GM23338 (cell line): ENCODE measurements at regions not wholly inside any gene's neighbourhood (a gene's known extent, or its start where the extent isn't known, plus 50 kb on each side); places are given as distances from the start of the nearest gene placed in this dataset.

ENCODE experiments used
- CREB1 ChIP-seq: fragments of 250-450 bp; sonication (Bioruptor Pico); IDR thresholded peaks from 2 replicates; pipeline ENCODE4 v1.5.0; 2020; ENCODE audit warnings: low read depth, mild to moderate bottlenecking, moderate library complexity
- EZH2 ChIP-seq: fragments of 200-600 bp; sonication (generic); IDR thresholded peaks from one replicate; pipeline ENCODE4 v1.8.0; 2017; ENCODE audit warnings: antibody characterized with exemption, mild to moderate bottlenecking, low read depth; ENCODE audit not compliant: unreplicated experiment
- EZH2phosphoT487 ChIP-seq: fragments of 200-600 bp; sonication (generic); IDR thresholded peaks from one replicate; pipeline ENCODE4 v1.8.1; 2018; ENCODE audit warnings: antibody characterized with exemption; ENCODE audit not compliant: unreplicated experiment
- TF ChIP-seq, protein P1 (sequence below), 2 experiments: fragments of 200-600 bp in 1 of 2; sonication (generic) in 1 of 2; conservative IDR thresholded peaks; 2 replicates each; pipeline versions ENCODE4 v1.5.1 to v1.6.1; 2016 to 2017; ENCODE audit warnings: antibody characterized with exemption in 2 of 2, low read depth in 2 of 2, mild to moderate bottlenecking in 2 of 2, moderate library complexity in 1 of 2
- TF ChIP-seq, protein P2 (sequence below): IDR thresholded peaks from one replicate; pipeline ENCODE4 v1.6.1; 2018; ENCODE audit warnings: antibody characterized with exemption; ENCODE audit not compliant: unreplicated experiment

GRCh38 chrX:78378476-78379115 is 51.2 kb upstream of the CYSLTR1 start:
- no peak for TF ChIP-seq EZH2phosphoT487
- TF ChIP-seq, protein P1, sequence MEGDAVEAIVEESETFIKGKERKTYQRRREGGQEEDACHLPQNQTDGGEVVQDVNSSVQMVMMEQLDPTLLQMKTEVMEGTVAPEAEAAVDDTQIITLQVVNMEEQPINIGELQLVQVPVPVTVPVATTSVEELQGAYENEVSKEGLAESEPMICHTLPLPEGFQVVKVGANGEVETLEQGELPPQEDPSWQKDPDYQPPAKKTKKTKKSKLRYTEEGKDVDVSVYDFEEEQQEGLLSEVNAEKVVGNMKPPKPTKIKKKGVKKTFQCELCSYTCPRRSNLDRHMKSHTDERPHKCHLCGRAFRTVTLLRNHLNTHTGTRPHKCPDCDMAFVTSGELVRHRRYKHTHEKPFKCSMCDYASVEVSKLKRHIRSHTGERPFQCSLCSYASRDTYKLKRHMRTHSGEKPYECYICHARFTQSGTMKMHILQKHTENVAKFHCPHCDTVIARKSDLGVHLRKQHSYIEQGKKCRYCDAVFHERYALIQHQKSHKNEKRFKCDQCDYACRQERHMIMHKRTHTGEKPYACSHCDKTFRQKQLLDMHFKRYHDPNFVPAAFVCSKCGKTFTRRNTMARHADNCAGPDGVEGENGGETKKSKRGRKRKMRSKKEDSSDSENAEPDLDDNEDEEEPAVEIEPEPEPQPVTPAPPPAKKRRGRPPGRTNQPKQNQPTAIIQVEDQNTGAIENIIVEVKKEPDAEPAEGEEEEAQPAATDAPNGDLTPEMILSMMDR (conservative IDR thresholded peaks at IDR 0.05; ENCODE audit: low read depth in 2 of 2), result no peak
- TF ChIP-seq CREB1 (CRISPR knock-in tag), result no peak
- TF ChIP-seq, protein P2, sequence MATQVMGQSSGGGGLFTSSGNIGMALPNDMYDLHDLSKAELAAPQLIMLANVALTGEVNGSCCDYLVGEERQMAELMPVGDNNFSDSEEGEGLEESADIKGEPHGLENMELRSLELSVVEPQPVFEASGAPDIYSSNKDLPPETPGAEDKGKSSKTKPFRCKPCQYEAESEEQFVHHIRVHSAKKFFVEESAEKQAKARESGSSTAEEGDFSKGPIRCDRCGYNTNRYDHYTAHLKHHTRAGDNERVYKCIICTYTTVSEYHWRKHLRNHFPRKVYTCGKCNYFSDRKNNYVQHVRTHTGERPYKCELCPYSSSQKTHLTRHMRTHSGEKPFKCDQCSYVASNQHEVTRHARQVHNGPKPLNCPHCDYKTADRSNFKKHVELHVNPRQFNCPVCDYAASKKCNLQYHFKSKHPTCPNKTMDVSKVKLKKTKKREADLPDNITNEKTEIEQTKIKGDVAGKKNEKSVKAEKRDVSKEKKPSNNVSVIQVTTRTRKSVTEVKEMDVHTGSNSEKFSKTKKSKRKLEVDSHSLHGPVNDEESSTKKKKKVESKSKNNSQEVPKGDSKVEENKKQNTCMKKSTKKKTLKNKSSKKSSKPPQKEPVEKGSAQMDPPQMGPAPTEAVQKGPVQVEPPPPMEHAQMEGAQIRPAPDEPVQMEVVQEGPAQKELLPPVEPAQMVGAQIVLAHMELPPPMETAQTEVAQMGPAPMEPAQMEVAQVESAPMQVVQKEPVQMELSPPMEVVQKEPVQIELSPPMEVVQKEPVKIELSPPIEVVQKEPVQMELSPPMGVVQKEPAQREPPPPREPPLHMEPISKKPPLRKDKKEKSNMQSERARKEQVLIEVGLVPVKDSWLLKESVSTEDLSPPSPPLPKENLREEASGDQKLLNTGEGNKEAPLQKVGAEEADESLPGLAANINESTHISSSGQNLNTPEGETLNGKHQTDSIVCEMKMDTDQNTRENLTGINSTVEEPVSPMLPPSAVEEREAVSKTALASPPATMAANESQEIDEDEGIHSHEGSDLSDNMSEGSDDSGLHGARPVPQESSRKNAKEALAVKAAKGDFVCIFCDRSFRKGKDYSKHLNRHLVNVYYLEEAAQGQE, result no peak
- no peak for TF ChIP-seq EZH2
